ENCODE measurements at regions not wholly inside any gene's neighbourhood (a gene's known extent, or its start where the extent isn't known, plus 50 kb on each side); places are given as distances from the start of the nearest gene placed in this dataset.

DNA sequence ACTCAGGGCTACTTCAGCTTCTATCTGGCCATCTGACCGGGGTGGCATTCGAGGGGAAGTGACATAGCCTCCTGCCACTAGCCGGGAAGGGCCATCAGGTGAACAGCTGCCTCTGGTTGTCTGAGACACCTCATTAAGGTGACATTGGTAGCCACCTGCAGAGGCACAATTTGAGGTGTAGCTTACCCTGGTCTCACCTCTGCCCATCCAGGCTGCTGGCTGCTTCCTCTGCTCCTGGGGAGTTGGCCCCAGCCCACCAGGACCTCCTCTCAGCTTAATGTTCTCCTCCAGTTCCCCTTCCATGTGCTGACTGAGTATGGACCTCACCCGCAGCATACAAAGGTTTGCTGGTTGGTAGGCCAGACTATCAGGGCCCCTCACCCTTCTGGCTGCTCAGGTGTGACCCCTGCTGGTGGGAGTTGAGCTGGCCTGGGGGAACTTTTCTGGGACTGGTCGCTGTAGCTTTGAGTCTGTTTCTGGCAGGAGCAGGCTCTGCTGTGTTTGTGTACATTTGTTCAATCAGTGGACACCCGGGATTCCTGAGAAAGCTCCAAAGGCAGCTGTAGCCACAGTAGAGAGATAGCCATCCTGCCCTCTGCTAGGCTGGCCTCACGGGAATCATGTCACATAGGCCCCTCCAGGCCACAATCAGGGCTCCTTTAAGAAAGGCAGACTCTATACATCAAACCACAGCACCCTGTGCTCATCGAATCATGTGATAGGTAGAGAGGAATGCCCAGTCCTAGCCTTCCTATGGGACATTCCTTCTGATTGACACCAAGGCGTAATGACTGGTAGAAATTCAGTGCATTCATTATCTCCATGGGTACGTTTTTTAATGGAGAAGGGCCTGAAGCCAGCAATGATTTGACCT, 295.1 kb upstream of the PLET1 start:
- intact Hi-C loops (cut with DNase I) = no loop called here
- DNase-seq (ENCODE audit: low spot score) = no peak

DNA sequence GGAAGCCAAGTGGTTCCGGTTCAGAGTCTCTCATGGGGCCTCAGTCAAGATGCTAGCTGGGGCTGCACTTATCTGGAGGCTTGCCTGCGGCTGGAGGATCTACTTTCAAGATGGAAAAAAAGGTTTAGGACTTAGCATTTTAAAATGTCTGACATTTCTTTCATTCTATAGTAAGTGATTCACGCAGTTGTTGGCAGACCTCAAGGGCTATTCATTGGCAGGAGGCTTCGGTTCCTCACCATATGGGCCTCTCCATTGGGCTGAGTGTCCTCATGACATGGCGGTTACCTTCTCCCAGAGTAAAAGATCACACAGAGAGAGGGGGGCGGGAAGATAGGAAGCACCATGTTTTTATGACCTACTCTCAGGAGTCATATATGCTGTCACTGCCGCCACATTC, 298.0 kb upstream of the PLET1 start:
- intact Hi-C loops (cut with DNase I) = no loop called here
- no peak for DNase-seq (ENCODE audit: low spot score)

DNA sequence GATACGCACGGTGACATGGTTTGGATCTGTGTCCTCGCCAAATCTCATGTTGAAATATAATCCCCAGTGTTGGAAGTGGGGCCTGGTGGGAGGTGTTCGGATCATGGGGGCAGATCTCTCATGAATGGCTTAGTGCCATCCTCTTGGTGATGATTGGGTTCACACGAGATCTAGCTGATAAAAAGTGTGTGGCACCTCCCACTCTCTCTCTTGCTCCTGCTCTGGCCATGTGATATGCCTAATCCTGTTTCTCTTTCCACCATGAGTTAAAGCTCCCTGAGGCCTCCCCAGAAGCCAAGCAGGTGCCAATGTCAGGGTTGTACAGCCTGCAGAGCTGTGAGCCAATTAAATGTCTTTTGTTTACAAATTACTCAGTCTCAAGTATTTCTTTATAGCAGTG, 303.1 kb upstream of the PLET1 start:
- no peak for DNase-seq (ENCODE audit: low spot score)
- intact Hi-C loops (cut with DNase I) = no loop called here

DNA sequence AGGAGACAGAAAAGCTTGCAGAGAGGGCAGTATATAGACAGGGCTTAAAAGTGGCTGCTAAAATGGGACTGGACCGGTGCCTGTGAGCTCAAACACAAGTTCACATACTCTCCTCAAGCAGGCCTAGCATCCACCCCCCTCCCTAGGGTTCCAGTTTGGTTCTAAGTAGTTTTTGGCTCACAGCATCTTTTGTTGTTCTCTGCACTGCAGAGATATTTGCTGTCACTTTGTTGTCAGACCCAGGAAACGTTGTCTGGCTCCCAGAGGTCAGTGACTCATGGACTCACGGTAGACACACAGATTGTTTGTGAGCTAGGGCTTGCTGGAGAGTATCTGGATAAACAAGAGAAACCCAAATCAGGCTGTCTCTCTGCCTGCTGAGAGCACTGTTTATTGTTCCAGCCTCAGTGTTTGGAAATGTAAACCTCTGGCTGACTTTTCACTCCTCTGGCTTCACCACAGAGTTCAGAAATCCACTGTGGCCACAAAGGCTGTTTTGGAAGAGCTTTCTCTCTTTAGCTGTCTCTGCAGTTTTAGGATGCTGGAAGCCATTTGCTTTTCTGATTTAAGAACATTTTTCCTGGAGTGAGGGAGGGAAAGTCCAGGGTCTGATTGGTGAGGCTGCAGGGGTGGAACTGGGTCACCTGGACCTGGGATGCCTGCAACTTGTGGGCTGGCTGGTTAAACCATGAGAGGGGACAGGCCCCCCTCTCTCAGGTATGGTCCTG, 303.7 kb upstream of the PLET1 start:
- intact Hi-C loops (cut with DNase I) = no loop called here
- DNase-seq (ENCODE audit: low spot score) = no peak

DNA sequence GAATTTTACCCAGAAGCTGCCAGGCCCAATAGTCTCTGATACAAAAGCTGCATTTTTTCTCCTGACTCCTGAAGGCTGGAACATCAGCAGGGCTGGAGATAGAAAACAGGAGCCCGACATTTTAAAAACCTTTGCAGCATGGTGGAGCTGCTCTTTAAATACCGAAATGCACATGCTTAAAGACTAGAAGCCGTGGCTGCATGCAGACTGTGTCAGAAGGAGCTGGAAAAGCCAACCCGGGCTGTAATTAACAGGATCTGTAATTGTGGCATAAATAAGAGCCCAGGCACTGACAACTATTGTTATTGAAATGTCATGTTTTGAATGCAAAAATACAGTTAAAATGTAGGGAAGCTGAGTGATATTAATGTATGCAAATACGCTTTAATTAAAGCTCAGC, 304.9 kb upstream of the PLET1 start:
- intact Hi-C loops (cut with DNase I) = no loop called here
- no peak for DNase-seq (ENCODE audit: low spot score)

DNA sequence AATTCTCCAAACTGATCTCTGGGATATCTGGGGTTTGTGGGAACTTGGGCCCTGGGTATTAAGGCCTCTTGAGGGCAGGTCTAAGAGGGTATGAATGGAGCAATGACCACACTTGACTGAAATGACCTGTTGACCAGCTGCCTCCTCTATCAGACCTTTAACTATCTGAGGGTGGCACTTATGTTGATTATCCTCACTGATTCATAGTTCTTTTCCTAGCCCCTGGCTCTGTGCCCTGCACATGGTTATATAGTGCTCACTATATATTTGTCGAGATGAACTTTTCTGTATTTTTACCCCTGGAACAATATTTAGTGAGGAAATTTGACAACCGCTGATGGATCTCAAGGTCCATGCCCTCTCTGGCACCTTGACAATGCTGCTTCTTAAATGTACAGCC, 305.5 kb upstream of the PLET1 start:
- intact Hi-C loops (cut with DNase I) = no loop called here
- no peak for DNase-seq (ENCODE audit: low spot score)

DNA sequence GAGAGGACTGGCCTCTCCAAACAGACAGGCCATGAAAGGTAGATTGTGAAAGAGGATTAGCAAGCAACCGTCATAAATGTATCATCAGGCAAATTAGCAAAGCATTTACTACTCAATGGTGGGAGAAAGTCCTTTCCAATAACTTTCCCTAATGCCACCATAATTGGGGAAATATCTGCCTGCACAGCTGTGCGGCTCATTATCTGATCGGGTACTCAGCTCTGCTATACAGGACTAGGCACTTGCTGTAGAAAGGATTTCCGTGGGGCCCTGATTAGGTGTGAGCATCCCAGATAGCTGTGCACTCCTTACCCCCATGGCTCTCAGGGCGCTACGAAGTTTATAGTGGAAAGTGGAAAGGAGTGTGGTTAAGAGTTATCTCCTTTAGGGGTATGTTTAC, 309.7 kb upstream of the PLET1 start:
- intact Hi-C loops (cut with DNase I) = no loop called here
- no peak for DNase-seq (ENCODE audit: low spot score)

DNA sequence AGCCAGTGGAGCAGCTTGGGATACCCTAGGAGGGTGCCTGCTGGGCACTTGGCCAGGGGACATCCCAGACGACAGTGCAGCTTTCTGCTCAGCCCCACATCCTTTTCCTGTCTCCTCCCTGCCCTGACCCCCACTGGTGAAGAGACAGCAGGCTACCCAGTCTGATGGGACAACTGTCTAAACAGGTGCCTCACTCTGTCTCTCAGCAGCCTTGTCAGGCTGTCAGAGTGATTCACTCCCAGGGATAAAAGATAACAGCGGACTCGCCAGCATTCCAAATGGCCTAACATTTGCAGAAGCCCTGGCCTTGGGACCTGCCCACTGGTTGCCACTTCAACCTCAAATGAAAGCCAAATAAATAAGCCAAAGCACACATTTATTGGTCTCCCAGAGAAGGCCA, 318.6 kb upstream of the PLET1 start:
- intact Hi-C loops (cut with DNase I) = no loop called here

DNA sequence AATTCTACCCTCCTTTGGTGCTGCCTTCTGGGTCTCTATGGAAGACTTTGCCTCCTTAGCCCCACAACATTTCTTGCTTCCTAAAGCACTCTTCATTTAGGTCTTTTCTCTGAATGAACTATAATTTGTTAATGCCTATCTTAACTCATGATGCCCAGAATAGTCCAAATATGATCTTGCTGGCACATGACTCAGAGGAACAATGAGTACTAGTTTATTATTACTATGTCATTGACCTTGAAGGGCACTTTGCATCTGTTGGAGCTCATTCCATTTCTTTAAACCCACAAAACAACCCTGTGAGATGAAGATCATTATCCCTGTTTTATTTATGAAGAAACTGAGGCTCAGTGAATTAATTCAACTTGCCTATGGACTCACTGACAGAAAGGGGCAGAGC, 320.2 kb upstream of the PLET1 start:
- intact Hi-C loops (cut with DNase I) = loop anchor here in 1 of 2 donors (10.0 kb wide), 3 partner anchors 214 to 714 kb away; no protein-coding TSS in a partner anchor
- DNase-seq (ENCODE audit: low spot score) = no peak

More for the DNA sequence above, 318.6 kb upstream of the PLET1 start:
- DNase-seq (ENCODE audit: low spot score) = no peak

DNA sequence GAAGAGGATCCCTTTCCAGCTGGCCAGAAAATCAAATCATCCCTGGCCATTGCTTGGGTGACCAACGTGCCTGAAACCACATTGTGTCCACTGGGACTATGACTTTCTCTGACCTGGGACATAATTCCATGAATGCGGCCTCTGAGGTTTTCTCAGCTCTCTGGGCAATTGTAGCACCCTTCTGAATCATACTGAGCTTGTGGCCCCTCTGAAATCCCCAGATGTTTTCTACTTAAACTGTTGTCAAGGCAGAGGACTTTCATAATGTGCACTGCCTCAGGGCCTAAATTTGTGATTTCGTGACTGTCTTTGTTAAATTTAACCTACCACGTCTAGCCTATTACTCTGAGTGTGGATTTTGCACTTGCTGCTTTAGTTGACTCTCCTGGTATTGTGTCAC, 321.1 kb upstream of the PLET1 start:
- no peak for DNase-seq (ENCODE audit: low spot score)
- intact Hi-C loops (cut with DNase I) = loop anchor here in 1 of 2 donors (10.0 kb wide), 3 partner anchors 213 to 713 kb away; no protein-coding TSS in a partner anchor

DNA sequence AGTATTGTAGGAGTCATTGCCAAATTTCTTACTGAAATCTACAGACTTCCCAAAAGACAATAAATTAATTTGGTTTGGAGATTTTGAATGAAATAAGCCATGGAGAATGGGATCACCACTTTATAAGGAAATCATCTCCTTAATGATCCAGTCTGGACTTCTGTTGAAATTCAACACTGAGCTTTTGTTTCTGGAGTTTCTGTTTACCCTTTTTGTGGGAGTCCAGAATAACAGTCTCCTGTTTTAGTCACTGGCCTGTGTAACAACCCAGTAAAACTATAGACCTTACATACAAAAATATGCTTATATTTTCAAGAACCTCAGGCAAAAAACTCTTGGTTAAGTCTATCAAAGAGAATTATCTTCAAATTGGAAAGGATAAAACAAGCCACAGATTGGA, 321.7 kb upstream of the PLET1 start:
- intact Hi-C loops (cut with DNase I) = loop anchor here in 1 of 2 donors (10.0 kb wide), 3 partner anchors 212 to 712 kb away; no protein-coding TSS in a partner anchor
- DNase-seq (ENCODE audit: low spot score) = no peak

DNA sequence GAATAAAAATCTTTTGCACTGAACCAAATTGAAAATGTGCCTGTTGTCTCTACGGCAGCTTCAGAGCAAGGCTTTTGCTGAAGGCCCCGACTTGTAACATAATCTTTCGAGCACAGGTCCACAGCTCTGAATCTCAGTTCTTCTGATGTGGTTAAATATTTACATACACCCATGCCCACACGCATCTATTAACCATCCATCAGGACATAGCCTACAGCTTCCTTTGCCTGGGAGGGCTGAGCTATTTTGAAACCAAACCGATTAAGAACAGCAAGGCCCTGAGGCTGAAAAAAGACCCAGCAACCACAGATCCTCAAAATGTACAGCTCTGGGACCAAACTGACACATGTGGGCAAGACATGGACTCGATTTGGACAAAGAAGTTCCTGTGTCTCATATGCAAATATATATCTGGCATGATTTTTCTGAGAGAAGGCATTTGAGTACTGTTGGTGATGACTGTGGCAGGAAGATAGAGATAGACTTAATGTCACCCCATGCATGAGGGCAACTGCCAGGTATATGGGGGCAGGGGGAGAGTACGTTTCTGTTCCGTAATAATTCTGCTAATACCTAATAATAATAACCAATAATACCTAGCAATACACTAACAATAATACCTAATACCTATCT, 322.7 kb upstream of the PLET1 start:
- no peak for DNase-seq (ENCODE audit: low spot score)
- intact Hi-C loops (cut with DNase I) = loop anchor here in 1 of 2 donors (10.0 kb wide), 3 partner anchors 211 to 711 kb away; no protein-coding TSS in a partner anchor

DNA sequence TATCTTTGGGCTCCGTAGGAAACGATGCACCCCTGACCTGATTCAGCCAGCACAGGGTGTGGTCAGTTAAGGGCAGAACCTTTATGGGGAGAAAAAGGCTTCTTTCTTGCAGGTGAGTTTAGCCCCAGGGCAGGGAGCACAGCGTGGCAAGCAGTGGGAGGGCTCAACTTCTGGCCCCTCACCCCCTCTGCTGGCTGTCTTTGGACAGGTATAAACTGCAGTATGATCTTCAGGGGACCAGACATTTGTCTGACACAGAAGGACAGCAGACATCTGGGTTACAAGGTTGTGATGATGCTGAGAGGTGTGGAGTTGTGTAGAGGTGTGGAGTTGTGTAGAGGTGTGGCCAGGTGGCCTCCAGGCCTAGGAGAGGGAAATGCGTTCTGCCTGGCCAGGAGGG, 324.0 kb upstream of the PLET1 start:
- no peak for DNase-seq (ENCODE audit: low spot score)
- intact Hi-C loops (cut with DNase I) = loop anchor here in 1 of 2 donors (5.0 to 10.0 kb wide), 4 partner anchors 210 to 710 kb away; partner anchors contain the start of gene NCAM1

DNA sequence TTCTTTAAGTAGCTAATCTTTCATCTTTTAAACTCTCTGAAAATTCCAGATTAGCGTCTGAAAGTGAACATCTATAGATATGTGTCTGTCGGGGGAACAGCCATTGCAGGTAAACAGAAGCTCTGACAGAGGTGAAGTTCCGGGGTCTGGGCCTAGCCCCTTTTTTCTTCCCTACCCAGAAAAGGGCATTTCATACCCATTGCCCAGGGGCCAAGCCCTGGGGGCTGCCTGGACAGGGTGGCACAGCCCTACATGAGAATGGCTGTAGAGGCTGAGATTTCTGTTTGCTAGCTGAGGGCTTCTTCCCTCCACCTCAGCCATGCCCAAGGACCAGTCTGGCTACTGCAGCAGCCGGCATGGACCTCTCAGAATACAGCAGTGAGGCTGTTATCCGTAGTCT, 327.0 kb upstream of the PLET1 start:
- DNase-seq (ENCODE audit: low spot score) = no peak
- intact Hi-C loops (cut with DNase I) = loop anchor here in 1 of 2 donors (5.0 to 10.0 kb wide), 4 partner anchors 207 to 707 kb away; partner anchors contain the start of gene NCAM1

DNA sequence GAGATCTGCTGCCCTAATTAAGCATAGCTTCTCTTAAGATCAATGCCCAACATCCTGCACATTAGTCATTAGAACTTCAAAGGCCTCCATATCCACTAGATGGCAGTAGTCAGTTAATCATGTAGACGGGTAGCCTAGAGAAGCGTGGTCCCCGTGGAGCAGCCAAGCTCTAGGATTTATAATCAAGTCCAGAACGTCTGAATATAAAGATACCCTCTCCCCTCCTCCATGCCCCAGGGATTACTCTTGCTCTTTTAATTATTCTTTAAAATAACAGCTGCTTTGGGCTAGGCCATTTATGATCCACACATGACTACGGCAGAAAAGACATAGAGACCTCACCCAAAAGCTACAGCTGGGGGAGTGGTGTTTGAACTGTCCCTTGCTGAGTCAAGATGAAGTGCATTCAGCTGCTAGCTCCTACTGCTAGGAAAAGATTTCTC, 327.6 kb upstream of the PLET1 start:
- peak; percentile 85 for DNase-seq (ENCODE audit: low spot score)
- intact Hi-C loops (cut with DNase I) = loop anchor here in 1 of 2 donors (5.0 to 10.0 kb wide), 4 partner anchors 207 to 707 kb away; partner anchors contain the start of gene NCAM1

DNA sequence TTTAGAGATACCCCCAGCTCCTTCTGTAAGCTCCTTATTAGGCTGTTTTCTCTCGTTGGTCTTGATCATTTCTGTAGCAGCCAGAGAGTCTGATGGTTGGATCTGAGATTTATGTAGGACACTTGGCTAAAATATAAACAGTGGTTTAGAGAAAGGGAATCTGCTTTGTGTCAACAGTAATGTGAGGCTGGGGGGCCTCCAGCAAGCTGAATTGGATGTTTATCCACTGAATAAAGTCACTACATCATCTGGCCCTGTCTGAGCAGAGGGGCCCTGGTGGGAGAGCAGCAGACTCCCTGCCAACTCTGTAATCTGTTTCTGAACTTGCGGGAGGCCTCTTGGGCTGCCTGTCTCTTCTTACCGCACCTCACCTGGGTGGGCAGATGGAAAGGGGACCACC, 328.5 kb upstream of the PLET1 start:
- no peak for DNase-seq (ENCODE audit: low spot score)
- intact Hi-C loops (cut with DNase I) = loop anchor here in 1 of 2 donors (5.0 to 10.0 kb wide), 4 partner anchors 206 to 706 kb away; partner anchors contain the start of gene NCAM1

DNA sequence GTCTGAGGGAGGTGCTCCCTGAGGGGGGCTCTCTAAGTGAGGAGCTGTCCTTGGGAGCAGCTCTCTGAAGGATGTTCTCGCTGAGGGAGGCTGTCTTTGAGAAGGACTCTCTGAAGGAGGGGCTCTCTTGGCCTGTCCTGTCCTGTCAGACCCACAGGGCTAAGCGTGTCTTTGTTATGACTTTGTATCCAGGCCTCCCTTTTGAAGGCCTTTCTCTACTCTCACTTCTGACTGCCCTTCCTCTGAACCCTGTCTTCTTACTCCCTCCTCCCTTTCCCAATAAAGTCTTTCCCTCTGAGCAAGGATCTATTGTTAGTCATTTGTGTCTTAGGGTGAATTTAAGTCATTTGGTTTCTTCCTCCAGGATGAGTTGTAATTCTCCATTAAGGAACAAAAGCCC, 330.1 kb upstream of the PLET1 start:
- intact Hi-C loops (cut with DNase I) = loop anchor here in 1 of 2 donors (5.0 kb wide), 1 partner anchor 207 kb away; no protein-coding TSS in a partner anchor
- DNase-seq (ENCODE audit: low spot score) = no peak

DNA sequence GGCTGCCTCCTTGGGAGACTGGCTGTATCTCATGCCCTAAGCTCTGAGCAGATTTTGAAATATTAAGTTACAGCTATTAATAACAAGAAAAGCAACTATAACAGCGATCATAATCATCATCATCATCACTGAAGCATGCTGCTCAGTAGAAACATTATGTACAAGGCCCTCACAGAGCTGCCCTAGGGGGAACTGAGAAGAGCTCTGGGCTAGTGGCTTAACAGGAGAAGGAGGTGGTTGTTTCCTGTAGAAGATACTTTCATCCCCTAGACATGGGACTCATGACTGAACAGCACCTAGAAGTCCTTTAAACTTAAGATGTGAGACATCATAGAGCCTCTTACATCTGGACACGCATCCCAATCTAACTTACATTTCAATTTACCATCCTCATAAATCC, 332.8 kb upstream of the PLET1 start:
- intact Hi-C loops (cut with DNase I) = loop anchor here in 1 of 2 donors (2.0 to 5.0 kb wide), 2 partner anchors 61 to 204 kb away; no protein-coding TSS in a partner anchor
- no peak for DNase-seq (ENCODE audit: low spot score)

DNA sequence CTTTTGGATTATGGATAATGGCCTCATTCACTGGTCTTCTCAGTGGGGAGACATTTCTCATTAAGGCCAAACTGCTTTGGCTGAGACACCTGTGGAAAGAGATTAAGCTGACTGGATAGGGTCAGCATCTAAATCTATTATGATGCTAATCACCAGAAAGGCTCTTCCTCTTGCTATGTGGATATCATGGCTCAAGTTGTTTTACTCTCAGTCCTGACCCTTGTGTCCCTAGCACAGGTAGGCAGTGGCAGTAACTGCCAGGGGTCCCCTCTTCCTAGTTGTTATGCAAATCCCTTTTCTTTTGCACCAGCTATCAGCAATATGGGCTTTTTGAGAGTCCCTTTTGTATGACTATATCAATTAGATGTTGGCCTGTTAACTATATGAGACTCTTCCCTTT, 335.7 kb upstream of the PLET1 start:
- DNase-seq (ENCODE audit: low spot score) = no peak
- intact Hi-C loops (cut with DNase I) = no loop called here
